Kidney (tissue), 13 donors: ENCODE measurements at regions not wholly inside any gene's neighbourhood (a gene's known extent, or its start where the extent isn't known, plus 50 kb on each side); places are given as distances from the start of the nearest gene placed in this dataset.

ENCODE experiments used
- DNase-seq, 5 donors: peaks; one replicate each; pipeline ENCODE4 v3.0.0-alpha.2; 2013 to 2020
- FAIRE-seq: peaks from 2 replicates; lab custom pipeline; 2012; peaks lifted over from hg19 to GRCh38; lab: Jason Lieb, UNC
- H3K27ac ChIP-seq, 2 donors: one replicate each; pipeline ENCODE4 v1.7.0; 2013; ENCODE audit warnings: low read depth in 2 of 2, low read length in 2 of 2, inconsistent platforms in 1 of 2
- H3K27me3 ChIP-seq: one replicate; pipeline ENCODE4 v1.7.1; 2013; ENCODE audit warnings: low read length, inconsistent platforms; ENCODE audit not compliant: control insufficient read depth, insufficient read depth
- H3K36me3 ChIP-seq, 3 donors: one replicate each; pipeline versions ENCODE4 v1.7.0 to v1.7.1; 2013; ENCODE audit warnings: low read length in 3 of 3, control low read depth in 1 of 3, inconsistent platforms in 1 of 3; ENCODE audit not compliant: insufficient read depth in 3 of 3, control insufficient read depth in 2 of 3
- H3K4me1 ChIP-seq, 3 donors: one replicate each; pipeline versions ENCODE4 v1.7.0 to v1.7.1; 2013; ENCODE audit warnings: low read length in 3 of 3, inconsistent platforms in 1 of 3, low read depth in 1 of 3; ENCODE audit not compliant: control insufficient read depth in 2 of 3, insufficient read depth in 2 of 3
- H3K4me3 ChIP-seq, 3 donors: one replicate each; pipeline versions ENCODE4 v1.7.0 to v1.8.1; 2013; ENCODE audit warnings: low read length in 3 of 3, control low read depth in 1 of 3, inconsistent platforms in 1 of 3
- H3K9ac ChIP-seq, 3 donors: one replicate each; pipeline versions ENCODE4 v1.7.0 to v1.7.1; 2013; ENCODE audit warnings: low read length in 3 of 3, control low read depth in 1 of 3, inconsistent platforms in 1 of 3
- H3K9me3 ChIP-seq, 3 donors: one replicate each; pipeline versions ENCODE4 v1.7.0 to v1.7.1; 2013; ENCODE audit warnings: low read length in 3 of 3, control low read depth in 1 of 3, inconsistent platforms in 1 of 3; ENCODE audit not compliant: control insufficient read depth in 2 of 3, insufficient read depth in 1 of 3
- CTCF ChIP-seq: IDR thresholded peaks from 3 replicates; pipeline ENCODE4 v1.5.1; 2012; ENCODE audit warnings: mild to moderate bottlenecking, moderate library complexity, borderline replicate concordance; ENCODE audit not compliant: insufficient read depth; ENCODE audit errors: extremely low read depth
- intact Hi-C: fragments of 100-400 bp; cut with DNase I; formaldehyde crosslinking; loops from one replicate; pipeline ENCODE4 v1.11.1; 2022
- donor health status: control.
- donor health status: control.
- donor health status: control.
- donor health status: control.
- donor health status: control.
- donor health status: DM: yes; HTN: yes; CAD: no.
- donor health status: Normal renal cell carcinoma (clear cell type).

GRCh38 chr2:221752781-221753180 lies 180.7 kb upstream of the EPHA4 start:
- FAIRE-seq, result no peak
- H3K9me3 ChIP-seq, result no peaks in the 10 kb centered on the region
- H3K9ac ChIP-seq, result no peak overlapping the region
- H3K36me3 ChIP-seq, result no peaks in the 10 kb centered on the region
- no peak for TF ChIP-seq CTCF
- no peak for DNase-seq
- intact Hi-C loops, result no loop called here
- no peak overlapping the region for H3K27ac ChIP-seq
- no peaks in the 10 kb centered on the region for H3K27me3 ChIP-seq
- H3K4me1 ChIP-seq, result no peaks in the 10 kb centered on the region
- H3K4me3 ChIP-seq, result no peak overlapping the region

GRCh38 chr2:221750316-221750715 lies 178.2 kb upstream of the EPHA4 start:
- no peak overlapping the region for H3K4me3 ChIP-seq
- intact Hi-C loops, result no loop called here
- FAIRE-seq, result no peak

DNA sequence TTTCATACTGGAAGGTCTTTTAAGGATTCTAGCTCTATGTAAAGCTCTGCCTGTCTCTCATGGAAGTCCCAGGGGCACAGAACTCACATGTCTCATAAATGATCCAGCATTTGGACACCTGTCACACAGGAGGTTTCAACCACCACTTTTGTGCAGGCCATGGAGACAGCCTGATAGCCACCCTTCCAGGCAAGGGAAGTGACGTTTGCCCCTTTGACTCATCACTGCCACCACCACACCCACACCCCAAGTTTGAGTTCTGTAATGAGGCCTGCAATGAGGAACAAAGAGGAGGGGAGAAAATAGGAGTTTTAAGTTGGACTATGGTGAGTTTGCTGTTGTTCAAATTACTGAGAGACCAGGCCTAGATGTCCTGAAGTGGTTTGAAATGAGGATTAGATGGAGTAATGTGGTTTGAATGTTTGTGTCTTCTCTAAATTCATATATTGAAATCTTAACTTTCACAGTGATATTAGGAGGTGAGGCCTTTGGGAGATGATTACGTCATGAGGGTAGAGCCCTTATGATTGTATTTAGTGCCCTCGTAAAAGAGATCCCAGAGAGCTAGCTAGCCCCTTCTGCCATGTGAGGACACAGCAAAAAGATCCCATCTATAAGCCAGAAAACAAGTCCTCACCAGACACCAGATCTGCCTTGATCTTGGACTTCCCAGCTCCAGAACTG lies 175.3 kb upstream of the EPHA4 start:
- intact Hi-C loops, result no loop called here
- no peak for TF ChIP-seq CTCF

More at GRCh38 chr2:221750316-221750715, 178.2 kb upstream of the EPHA4 start:
- Histone ChIP-seq H3K9ac (no peak overlapping the region), H3K27ac (no peak overlapping the region), H3K9me3 (no peaks in the 10 kb centered on the region), H3K36me3 (no peaks in the 10 kb centered on the region), H3K4me1 (no peaks in the 10 kb centered on the region), H3K27me3 (no peaks in the 10 kb centered on the region)
- no peak for DNase-seq
- no peak for TF ChIP-seq CTCF

More for the DNA sequence above, 175.3 kb upstream of the EPHA4 start:
- no peak for DNase-seq
- Histone ChIP-seq H3K9ac (no peak overlapping the region), H3K4me3 (no peak overlapping the region), H3K36me3 (no peaks in the 10 kb centered on the region), H3K9me3 (no peaks in the 10 kb centered on the region), H3K4me1 (no peaks in the 10 kb centered on the region), H3K27ac (no peak overlapping the region), H3K27me3 (no peaks in the 10 kb centered on the region)
- FAIRE-seq, result no peak
